Right ventricle myocardium superior (tissue), 1 donor: ENCODE measurements at regions not wholly inside any gene's neighbourhood (a gene's known extent, or its start where the extent isn't known, plus 50 kb on each side); places are given as distances from the start of the nearest gene placed in this dataset.
A peak's percentile ranks its signal among the peaks of the same experiment; 100 is the strongest.
"Not testable (repeated sequence)": the region's sequence is repeated elsewhere in the genome, so short reads cannot be mapped to it uniquely, and the experiment has no call there.

ENCODE experiments used
- ATAC-seq: fragments of 200-7000 bp; cut with Tn5 transposase; one replicate; pipeline ENCODE4 v1.9.1; 2020; ENCODE audit warnings: mild to moderate bottlenecking; ENCODE audit not compliant: poor library complexity
- DNase-seq: peaks from one replicate; pipeline ENCODE4 v3.0.0-alpha.2; 2020
- intact Hi-C: fragments of 100-400 bp; cut with DNase I; formaldehyde crosslinking; loops from one replicate; pipeline ENCODE4 v1.11.2; 2022
- donor health status: DM: no; HTN: yes; CAD: no; lungs with severe emphysema.

DNA sequence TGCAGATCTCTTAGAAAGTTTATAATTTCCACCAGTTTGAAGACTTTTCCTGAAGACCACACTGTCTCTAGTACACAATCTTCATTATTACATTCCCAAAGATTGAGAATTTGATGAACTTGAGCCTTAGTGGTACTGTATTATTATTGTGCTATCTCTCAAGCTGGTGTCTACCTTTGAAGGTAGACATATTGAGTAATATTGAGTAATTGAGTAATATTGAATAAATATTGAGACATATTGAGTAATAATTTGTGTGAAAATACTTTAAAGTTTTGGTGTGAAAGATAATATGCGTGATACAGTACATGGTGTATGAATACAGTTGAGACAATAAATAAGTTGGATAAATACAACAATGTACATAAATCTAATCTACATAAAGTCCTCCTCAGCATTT is 613.1 kb upstream of the ADGRL2 start:
- DNase-seq (no peak), ATAC-seq (no peak)
- intact Hi-C loops = no loop called here

GRCh38 chr1:81186261-81186660 is 614.5 kb upstream of the ADGRL2 start:
- DNase-seq = no peak
- ATAC-seq = no peak
- intact Hi-C loops = no loop called here

GRCh38 chr1:81183553-81183952 is 617.2 kb upstream of the ADGRL2 start:
- intact Hi-C loops = no loop called here
- DNase-seq (no peak), ATAC-seq (no peak)

GRCh38 chr1:81183051-81183450 is 617.7 kb upstream of the ADGRL2 start:
- ATAC-seq (no peak), DNase-seq (no peak)
- intact Hi-C loops = no loop called here

- intact Hi-C loops = no loop called here
- ATAC-seq = no peak
- DNase-seq = no peak
These were observed 621.5 kb upstream of the ADGRL2 start for GRCh38 chr1:81179242-81179641.

DNA sequence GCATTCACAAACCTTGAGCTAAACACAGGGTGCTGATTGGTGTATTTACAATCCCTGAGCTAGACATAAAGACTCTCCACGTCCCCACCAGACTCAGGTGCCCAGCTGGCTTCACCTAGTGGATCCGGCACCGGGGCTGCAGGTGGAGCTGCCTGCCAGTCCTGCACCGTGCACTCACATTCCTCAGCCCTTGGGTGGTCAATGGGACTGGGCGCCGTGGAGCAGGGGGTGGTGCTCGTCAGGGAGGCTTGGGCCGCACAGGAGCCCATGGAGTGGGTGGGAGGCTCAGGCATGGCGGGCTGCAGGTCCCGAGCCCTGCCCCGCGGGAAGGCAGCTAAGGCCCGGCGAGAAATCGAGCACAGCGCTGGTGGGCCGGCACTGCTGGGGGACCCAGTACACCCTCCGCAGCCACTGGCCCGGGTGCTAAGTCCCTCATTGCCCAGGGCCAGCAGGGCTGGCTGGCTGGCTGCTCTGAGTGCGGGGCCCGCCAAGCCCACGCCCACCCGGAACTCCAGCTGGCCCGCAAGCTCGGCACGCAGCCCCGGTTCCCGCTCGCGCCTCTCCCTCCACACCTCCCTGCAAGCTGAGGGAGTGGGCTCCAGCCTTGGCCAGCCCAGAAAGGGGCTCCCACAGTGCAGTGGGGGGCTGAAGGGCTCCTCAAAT is 622.2 kb upstream of the ADGRL2 start:
- ATAC-seq, intact Hi-C loops, DNase-seq: not testable (repeated sequence)

DNA sequence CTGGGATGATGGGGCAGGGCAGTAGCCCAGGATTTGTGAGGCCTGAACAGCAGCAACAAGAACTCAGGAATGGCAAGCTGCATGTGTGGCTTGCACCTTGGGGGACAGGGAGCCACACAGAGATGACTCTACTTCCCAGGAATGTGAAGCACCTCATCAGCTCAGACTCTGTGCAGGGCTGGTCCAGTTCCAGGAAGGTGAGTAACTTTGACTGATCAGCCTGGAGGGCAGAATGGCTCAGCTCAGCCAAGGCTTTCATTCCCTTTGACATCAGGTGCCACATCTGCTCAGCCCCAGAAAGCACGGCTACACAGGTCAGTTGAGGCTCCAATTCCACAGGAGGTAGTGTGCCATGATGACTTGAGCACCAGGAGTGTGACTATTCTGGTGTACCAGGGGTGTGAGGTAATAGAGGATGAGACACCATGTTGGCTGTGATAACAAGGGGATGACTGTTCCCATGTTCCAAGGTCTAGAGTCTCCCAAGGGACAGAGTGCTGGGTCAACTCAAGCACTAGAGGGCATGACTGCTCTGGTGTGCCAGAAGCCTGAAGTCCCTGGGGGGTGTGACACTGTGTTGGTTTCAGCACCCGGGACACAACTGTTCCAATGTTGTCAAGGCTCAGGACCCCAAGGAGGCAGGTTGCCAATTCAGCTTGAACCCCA is 625.8 kb upstream of the ADGRL2 start:
- DNase-seq (no peak), ATAC-seq (no peak)
- intact Hi-C loops = no loop called here

GRCh38 chr1:81174052-81174451 is 626.7 kb upstream of the ADGRL2 start:
- no peak for DNase-seq
- intact Hi-C loops = no loop called here
- no peak for ATAC-seq

GRCh38 chr1:81172483-81172882 is 628.3 kb upstream of the ADGRL2 start:
- DNase-seq (no peak), ATAC-seq (no peak)
- intact Hi-C loops = no loop called here

- ATAC-seq (no peak), DNase-seq (no peak)
- intact Hi-C loops = no loop called here
These were observed 630.0 kb upstream of the ADGRL2 start for GRCh38 chr1:81170721-81171120.

- ATAC-seq (no peak), DNase-seq (no peak)
- intact Hi-C loops = no loop called here
These were observed 634.8 kb upstream of the ADGRL2 start for GRCh38 chr1:81165963-81166362.

- intact Hi-C loops = no loop called here
- DNase-seq (no peak), ATAC-seq (no peak)
These were observed 640.0 kb upstream of the ADGRL2 start for GRCh38 chr1:81160696-81161095.

DNA sequence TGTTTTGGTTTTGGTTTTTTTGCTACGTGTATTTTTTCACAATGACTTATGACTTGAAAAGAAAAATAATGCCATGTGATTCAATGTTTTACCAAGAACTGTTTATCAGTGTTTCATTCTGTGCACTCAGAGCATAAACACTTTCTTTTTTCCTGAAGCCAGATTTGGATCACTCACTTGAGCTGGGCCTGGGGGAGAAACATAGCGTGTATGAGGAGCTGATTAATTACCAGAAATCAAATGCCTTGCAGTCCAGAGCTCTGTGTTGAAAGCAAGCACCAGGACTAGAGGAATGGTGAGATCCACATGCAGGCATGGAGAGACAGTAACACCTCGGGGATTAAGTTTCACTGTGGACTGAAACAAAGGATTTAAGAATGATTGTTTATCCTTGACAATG is 642.1 kb upstream of the ADGRL2 start:
- no peak for ATAC-seq
- DNase-seq = no peak
- intact Hi-C loops = no loop called here

GRCh38 chr1:81157686-81158085 is 643.0 kb upstream of the ADGRL2 start:
- ATAC-seq = no peak
- DNase-seq = no peak
- intact Hi-C loops = no loop called here

DNA sequence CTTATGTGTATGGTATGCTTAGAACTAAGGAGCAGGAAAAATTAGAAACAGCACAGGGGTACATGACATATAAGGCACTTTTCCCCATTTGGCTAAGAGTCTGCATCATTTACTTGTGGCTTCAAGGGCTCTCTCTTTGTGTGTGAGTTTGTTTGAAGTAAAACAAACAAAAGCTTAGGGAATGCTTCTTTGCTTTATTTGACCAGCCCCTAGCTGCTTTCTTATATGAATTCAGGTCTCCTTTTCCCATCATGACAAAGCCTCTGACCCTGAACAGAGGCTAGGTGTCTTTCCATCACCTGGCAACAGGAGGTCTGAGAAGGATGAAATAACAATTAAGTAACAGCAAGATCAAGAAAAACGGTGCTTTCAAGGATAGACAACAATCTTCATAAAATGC is 643.8 kb upstream of the ADGRL2 start:
- intact Hi-C loops = no loop called here
- DNase-seq (no peak), ATAC-seq (no peak)

GRCh38 chr1:81155131-81155530 is 645.6 kb upstream of the ADGRL2 start:
- ATAC-seq = no peak
- intact Hi-C loops = no loop called here
- DNase-seq = no peak

DNA sequence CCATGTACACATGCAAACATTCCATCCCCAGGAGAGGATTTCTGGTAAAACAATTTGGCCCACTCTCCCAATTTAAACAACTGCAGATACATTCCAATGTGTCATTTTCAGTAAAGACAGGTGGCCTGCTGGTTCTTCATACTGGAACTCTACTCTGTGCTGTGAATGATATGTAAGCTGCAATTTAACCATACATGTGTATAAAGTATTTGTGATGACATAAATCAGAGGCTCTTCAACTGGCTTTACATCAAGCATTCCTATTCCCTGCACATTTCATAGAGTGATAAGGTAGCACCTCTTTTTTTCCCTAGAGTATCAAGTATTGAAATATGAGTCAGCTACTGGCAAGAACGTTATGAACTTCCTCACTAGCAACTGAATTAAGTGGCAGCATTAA is 649.5 kb upstream of the ADGRL2 start:
- intact Hi-C loops = no loop called here
- ATAC-seq (peak; percentile 41), DNase-seq (no peak)

GRCh38 chr1:81149649-81150325 is 650.9 kb upstream of the ADGRL2 start:
- no peak for DNase-seq
- intact Hi-C loops = no loop called here
- no peak for ATAC-seq

GRCh38 chr1:81144240-81144825 is 656.4 kb upstream of the ADGRL2 start:
- intact Hi-C loops = no loop called here
- DNase-seq (no peak), ATAC-seq (no peak)
